AG08395 (cell line): ENCODE measurements at regions not wholly inside any gene's neighbourhood (a gene's known extent, or its start where the extent isn't known, plus 50 kb on each side); places are given as distances from the start of the nearest gene placed in this dataset.

Source experiments
- DNase-seq: peaks from one replicate; pipeline ENCODE4 v3.0.0; 2012; ENCODE audit warnings: mixed read lengths, low spot score

DNA sequence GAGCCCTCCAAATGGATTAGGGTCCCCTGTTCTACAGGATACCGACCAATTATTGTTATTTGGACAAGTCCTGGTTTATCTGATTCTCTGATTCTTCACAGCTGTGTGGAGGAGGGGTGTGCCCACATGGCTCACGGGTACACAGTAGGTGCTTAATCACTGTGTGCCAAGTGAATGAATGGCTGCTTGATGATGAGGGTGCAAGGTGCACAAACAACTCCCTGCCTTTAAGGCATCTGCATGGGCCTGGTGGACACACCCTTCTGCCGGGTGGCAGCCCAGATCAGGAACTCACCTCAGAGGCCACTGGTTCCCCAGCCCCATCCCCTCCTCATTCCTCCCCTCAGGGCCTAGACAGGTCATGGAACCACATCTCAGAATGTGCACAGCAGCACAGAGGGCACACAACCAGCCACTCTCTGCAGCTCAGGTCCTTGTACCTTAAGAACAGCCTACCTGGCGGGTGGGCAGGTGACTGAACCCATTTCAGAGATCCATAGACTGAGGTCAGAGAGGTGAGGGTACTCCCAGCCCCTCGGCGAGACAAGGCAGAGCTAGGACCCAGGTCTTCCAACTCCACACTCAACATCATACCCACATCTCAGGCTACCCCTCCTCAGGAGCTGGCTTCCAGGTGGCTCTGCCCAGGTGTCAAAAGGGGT, 50.3 kb downstream of the SHANK2 start:
- no peak for DNase-seq

DNA sequence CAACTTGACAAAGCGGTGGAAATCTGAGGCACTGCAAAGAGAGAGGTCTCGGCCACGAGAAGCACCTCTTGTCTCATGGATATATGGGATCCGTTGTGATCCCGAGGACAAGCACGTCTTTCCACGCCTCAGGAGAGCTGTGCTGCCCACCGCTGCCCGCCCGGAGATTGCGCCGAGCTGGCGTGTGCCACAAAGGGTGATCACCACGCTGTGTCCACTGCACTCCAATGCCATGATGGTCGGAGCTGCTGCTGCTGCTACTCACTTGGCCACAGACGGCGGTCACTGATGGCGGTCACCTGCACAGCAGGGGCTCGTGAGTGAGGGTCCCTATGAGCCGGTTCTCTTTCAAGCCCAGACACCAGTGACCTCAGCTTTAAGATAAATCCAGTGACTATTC, 51.1 kb downstream of the SHANK2 start:
- no peak for DNase-seq

DNA sequence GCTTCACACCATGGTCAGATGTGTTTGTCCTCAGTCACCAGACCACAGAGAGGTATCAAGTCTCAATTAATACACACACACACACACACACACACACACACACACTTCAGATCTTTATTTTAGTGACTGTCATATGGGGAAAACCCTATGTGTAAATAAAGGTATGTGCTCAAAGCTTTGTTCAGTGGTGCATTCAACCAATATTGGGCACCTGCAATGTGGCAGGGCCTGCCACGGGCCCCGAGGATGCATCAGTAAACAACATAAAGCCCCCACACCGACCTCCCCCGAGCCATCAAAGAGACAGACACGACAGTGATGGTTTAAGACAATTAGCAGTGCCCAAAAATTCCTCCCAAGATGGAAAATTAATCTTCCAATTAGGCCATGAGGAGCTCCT, 51.6 kb downstream of the SHANK2 start:
- no peak for DNase-seq

DNA sequence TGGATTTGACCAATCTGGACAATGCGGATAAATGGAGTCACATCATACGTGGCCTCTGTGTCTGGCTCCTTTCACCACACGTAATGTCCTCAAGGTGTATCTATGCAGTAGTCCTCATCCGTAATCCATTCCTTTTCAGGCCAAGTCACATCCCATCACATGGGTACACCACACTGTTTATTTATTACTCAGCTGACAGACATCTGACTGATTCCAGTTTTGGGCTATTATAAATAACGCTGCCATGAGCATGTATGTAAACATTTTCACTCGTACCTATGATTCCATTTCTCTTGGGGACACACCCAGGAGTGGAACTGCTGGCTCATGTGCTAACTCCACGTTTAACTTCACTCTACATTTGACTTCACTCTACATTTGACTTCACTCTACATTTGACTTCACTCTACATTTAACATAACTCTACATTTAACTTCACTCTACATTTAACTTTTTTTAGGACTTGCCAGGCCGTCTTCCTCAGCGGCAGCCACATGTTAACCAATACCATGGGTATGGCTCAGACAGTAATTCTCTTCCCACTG, 52.1 kb downstream of the SHANK2 start:
- no peak for DNase-seq

DNA sequence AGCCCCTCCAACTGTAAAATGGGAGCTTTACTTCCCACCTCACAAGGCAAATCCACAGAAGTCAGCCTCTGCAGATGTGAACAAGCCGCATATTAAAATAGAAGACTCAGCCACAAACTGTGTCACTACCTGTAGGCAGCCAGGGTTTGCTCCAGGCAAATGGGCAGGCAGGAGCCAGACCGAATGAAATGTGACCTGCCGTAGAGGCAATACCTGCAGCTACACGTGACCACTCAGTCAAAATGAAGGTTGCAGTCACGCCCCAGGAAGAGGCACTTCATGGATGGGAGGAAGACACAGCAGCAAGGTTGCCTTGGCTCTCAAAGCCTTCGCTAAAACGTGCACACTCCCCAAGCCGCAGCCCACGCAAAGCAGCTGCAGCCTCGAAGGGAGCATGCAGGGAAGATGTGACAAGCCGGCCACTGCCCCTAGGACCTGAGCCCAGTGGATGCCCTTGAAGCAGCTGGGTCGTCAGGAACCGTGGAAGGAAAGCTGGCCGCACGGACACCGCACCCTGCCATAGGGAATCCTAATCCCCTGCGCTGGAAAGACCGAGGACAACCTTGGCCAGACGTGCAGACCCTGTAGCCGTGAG, 53.1 kb downstream of the SHANK2 start:
- DNase-seq = no peak

DNA sequence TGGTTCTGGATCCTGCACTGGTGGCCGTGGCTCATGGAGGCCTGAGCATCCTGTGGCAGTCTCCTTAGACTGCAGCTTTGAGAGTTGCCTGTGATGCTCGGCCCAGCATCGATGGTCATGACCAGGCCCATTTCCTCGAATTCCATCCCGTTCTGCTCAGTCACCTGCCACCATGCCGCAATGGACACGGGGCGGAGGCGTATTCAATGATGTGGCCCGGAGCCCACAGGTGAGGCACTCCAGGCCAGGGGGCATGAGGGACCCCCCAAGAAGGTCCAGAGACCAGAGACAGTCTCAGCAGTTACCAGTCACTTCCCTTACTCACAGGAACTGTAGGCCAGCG, 53.6 kb downstream of the SHANK2 start:
- DNase-seq = no peak

DNA sequence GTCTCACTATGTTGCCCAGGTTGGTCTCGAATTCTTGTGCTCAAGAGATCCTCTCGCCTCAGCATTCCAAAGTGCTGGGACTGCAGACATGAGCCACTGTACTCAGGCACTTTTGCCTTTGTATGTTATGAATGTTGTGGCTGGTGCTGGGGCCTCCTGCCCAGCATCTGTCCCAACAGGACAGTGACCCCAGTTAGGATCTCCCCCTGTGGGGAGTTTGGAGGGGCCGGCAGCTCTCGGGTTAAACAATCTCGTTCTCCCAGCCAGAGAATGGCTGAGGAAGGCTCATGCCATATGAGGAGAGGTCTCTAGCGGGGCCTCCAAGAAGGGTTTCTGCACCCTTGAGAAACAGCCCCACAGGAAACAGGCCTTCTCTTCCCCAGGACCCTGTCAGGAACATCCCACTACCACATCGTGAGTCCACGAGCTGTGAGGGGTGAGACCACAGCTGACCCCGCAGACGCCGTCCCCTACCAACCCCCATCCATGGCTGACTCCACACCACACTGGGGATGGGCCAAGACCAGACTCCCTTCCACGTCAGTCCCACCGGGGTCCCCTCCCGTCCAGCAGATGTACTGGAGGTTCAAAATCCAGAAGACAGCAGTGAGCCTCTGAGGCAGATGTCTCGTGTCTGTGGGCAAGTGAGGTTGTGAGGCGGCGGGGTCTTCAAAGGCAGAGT, 54.1 kb downstream of the SHANK2 start:
- DNase-seq = no peak

DNA sequence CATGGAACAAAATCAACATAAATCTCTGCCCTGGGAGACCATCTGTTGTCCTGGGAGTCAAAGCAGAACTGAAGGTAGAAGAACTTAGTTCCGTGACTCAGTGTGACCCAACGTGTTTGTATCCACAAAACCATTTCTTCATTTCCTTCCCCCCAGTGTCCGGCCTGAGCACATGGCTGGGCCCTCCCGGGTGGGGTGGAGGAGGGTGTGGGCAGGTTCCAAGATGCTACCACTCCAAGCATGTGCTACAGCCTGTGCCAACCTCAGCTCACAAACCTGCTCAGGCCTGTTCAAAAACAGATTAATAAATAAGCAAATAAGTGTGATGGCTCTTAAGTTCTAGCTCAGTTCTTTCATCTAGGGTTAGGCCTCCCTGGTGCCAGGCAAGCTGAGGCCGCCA, 55.3 kb downstream of the SHANK2 start:
- no peak for DNase-seq

DNA sequence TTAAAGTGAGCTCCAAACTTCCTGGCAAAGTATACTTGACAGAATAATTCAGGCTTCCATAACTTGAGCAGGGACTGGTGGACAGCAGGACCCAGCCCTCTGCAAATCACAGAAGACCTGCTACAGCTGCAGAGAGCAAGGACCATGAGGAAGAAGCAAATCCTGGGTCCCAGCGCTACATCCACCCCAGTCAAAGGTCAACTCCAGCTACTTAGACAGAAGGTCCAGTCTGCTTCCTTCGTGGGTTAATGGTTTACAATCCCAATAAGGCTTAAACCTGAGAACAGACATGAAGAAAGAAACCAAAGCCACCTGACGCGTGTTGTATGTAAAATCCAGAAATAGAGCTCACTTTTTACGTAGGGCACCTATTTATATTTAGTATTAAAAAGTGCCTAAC, 57.7 kb downstream of the SHANK2 start:
- no peak for DNase-seq

DNA sequence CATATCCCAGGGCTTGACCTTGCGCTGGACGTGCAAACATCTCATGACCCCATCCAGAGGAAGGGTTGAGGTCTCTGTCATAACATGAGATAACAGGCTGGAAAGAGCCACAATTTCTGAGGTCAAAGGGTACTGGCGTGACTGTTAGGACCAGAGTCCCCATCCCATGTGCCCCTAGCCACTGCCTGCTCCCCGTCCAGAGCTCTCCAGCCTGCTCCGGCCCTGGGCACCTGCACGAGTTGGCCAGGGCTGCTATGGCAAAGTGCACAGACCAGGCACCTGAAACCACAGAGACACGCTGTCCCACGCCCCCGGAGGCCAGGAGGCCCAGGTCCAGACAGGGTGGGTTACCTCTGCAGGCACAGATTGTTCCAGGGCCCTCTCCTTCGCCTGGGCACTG, 58.9 kb downstream of the SHANK2 start:
- DNase-seq = no peak

DNA sequence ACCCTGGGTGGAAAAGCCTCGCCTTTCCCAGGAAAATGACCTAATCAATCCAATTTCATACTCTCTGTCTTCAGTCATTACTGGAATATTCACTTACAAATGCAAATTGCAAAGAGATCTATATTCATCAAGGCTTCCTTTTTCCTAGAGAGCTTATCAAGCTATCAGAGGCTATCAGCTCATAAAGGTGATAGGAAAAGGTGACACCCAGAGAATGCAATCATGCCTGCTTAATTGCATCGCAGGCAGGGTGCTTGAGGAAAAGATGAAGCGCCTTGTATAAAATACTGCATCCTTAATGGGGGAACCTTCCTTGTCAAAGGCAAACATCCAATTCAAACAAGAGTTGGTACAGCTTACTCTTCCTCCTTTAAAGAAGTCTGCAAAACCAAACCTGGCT, 59.7 kb downstream of the SHANK2 start:
- DNase-seq = no peak

DNA sequence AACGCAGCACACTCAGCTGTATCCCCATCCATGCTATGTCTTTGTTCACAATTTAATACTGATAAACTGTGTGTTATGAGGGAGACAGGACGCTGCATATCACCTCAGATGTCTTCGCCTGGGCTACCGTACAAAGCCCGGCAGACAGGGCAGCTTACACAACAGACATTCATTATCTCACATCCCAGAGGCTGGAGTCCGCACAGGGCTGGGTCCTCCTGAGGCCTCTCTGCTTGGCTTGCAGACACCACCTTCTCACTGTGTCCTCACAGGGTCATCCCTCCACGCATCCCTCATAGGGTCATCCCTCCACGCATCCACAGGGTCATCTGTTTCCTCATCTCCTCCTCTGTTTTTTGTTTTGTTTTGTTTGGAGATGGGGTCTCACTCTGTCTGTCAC, 61.2 kb downstream of the SHANK2 start:
- no peak for DNase-seq

DNA sequence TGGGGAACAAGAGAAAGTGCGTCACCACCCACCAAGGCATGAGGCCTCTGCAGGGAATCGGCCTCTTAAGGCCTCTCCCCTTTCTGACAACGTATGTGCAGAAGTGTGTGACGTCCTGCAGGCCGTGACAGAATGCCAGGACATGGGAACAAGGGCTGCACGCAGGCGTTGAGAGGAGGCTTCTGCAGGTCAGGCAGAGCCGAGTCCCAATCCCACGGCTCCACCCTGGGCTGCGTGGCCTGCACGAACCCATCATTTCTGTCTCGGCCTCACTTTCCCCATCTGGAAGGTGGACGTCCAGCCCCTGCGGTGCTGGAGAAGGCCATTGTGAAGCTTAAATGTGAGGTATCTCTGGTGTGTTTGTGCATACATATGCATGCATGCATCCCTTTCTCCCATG, 61.8 kb downstream of the SHANK2 start:
- DNase-seq = no peak

DNA sequence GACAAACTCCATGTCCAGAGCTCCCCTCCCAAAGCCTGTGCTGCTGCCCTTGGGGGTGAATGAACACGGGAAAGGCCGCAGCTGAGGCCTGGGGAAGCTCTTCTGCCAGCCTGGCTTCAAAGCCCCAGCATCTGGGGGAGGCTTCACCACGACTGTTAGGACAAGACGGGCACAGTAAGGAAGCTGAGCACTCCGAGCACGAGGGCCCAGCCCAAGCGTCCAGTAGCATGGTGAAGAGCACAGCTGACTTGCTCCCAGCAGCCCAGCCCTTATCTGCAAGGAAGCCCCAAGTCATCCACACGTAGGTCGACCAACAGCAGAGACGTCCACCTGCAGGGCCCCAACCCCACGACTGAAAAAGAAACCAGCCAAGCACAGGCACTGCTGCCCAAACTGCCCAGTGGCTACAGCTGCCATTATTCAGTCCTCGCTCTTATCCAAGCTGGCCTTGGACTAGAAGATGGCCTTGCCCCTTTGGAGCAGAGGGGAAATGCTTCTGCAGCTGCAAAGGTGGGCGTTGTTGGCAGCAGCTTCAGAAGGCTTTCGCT, 62.5 kb downstream of the SHANK2 start:
- no peak for DNase-seq

DNA sequence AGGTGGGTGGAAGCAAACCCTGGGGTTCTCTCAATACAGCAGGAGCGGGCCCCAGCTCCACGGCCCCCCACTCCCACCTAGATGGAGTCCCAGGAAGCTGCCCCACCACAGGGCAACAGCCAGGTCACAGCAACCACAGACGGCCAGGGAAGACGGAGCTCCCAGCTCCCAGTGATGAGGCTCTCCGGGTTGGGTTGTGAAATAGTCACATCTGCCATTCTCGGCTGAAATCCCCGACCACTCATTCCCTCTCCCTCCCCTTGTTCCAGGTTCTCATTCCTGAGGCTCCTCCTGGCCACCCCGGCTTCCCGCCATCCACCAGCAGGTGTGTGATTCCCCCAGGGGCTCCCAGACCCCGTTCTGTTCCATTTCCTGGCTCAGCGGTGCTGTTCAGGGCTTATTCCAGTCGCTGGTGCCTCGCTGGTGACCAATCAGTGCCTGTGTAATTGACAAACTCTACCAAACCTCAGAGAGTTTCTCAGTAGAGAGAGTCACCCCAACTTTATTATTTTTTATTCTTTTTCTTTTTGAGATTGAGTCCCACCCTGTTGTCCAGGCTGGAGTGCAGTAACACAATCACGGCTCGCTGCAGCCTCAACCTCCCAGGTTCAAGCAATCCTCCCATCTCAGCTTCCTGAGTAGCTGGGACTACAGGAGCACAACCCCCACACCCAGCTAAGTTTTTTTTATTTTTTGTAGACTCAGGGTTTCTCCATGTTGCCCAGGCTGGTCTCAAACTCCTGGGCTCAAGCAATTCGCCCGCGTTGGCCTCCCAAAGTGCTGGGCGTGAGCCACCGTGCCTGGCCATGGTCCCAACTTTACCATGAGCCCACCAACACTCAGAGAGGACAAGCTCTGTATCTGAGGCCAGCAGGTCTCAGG, 63.2 kb downstream of the SHANK2 start:
- DNase-seq = no peak

DNA sequence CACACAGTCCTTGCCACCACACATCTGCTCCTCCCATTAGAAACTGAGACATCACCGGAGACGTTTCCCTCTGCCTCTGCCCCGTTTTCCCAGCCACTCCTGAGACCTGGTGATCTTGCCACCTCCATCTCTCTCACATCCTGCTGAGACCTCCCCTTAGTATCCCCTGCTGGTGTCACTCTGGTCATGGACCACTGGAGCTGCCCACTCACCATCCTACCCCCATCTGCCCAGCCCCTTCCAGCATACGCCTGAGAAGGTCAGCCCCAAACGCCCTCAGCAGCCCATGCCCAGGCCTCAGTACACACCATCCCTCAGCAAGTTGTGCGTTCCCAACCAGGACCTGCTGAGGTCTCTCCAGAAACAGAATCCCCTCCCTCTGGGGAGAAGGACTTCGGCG, 64.3 kb downstream of the SHANK2 start:
- DNase-seq = no peak

DNA sequence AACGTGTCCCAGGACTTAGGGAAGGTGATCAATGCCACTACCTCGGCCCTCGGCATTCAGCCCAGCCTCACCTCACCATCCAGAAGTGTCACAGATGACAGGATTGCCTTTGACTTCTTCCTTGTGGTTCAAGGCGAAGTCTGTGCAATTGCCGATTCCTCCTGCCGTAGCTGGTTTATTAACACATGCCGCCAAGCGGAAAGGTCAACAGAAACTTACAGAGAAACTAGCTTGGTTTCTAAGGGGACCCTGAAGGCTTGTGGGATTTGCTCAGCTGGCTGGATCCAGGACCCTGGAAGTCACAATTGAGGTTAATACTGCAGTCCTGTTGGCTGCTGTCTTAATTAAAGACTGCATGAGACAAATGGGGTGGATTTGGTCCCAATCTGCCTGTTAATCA, 65.6 kb downstream of the SHANK2 start:
- no peak for DNase-seq

DNA sequence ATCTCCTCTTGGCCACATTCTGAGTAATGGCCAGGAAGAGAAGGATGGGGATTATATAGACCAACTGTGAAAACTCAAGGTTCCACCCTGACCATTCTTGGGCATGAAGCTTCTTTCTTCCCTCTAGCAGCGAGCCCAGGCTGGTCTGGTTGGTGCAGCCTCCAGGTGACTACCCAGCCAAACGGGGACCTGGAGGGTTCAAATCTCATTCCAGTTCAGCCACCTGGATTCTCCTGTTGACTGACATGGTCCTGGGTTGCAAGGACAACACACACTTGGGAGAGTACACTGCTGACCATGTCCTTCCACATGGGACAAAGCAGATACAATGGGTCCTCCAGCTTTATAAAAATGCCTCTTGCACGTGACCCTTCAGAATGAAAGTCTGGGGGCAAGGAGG, 67.0 kb downstream of the SHANK2 start:
- DNase-seq = no peak

DNA sequence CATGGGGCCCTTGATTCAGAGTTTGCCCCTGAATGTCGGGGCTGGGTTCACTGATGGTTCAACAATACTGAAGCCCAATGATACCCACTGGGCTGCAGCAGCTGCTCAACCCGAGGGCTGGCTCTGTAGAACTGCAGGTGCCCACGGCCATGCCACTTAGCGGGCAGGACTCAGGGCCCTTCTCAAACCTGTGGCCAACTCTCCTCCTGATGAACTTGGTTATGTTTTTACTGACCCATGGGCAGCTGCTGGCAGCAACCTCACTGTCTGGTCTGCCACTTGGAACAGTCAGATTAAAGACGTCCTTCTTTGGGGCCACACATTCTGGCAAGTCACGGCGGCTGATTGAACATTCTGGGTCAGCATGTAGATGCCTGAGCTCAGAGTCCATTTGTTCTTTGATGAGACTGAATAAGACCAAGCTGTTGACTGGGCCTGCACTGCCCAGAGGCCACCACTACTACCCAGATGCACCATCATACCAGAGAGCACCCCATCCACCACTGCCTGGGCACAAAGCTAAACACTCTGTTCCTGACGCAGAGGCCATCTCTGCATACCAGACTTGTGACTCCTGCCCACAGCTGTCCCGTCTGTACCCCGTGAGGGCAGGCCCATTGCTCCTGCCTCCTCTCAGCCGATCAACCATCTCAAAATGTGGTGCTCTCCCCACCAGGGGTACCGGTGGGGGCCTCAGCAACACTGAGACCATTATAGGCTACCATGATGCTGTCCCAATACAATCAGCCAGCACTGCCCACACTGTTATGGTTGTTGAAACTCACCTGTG, 67.8 kb downstream of the SHANK2 start:
- no peak for DNase-seq

DNA sequence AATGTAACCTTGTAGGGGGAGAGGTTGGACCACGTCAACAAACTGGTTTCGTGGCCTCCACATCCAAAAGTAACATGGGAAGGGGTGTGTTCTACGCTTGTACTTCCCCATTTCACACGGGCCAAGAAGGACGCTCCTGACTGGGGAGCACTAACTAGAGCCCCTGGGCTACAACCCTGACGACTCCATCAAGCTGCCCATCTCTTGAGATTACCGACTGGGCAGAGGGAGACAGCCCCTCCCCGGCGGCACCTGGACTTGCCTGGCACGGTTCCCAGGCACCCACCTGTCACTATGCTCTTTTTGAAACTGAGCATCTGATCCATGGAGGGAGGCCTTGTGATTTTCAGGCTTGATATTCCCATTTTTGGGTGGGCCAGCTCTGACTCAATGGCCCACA, 68.5 kb downstream of the SHANK2 start:
- DNase-seq = no peak
